GM12873 (cell line): ENCODE measurements at regions not wholly inside any gene's neighbourhood (a gene's known extent, or its start where the extent isn't known, plus 50 kb on each side); places are given as distances from the start of the nearest gene placed in this dataset.

Experiments used
- TF ChIP-seq, protein P1 (sequence below): IDR thresholded peaks from 2 replicates; pipeline ENCODE4 v1.5.1; 2012; ENCODE audit warnings: low read depth, mild to moderate bottlenecking, moderate library complexity, low read length, control low read depth; ENCODE audit not compliant: insufficient read depth; ENCODE audit errors: missing control alignments

DNA sequence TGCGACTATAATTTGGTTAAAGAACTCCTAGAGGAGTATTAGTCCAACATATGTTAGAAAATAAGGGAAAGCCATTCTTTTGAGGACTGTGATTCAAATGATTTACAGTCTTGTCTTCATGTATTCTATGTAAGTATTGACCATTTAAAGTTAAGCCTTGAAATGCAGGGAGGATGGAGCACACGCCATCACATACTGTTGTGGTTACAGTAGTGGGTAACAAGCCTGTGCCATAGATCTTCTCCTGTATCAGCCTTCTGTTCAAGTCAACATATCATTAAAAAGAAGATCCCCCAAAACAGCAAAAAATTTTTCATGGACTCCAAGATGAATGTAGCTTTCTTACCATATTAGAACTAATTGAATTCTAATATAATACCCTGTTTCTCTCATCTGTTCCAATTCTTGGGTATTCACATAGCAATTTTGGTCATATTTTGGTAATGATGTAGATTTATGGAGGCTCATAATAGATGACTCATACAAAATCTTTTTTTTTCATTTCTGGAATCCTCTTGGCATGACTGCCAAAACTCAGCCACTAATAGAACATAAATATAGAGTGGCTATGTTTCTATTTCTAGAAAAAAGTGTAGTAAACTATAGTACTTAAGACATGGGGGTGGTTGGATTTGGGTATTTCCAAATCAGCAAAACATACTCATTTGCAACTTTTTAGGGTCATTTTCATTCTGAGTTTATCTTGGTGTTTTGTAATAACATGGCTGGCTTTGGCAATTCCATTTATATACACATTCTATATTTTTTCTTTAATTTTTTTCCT lies 413.5 kb downstream of the BCKDHB start:
- TF ChIP-seq, protein P1, sequence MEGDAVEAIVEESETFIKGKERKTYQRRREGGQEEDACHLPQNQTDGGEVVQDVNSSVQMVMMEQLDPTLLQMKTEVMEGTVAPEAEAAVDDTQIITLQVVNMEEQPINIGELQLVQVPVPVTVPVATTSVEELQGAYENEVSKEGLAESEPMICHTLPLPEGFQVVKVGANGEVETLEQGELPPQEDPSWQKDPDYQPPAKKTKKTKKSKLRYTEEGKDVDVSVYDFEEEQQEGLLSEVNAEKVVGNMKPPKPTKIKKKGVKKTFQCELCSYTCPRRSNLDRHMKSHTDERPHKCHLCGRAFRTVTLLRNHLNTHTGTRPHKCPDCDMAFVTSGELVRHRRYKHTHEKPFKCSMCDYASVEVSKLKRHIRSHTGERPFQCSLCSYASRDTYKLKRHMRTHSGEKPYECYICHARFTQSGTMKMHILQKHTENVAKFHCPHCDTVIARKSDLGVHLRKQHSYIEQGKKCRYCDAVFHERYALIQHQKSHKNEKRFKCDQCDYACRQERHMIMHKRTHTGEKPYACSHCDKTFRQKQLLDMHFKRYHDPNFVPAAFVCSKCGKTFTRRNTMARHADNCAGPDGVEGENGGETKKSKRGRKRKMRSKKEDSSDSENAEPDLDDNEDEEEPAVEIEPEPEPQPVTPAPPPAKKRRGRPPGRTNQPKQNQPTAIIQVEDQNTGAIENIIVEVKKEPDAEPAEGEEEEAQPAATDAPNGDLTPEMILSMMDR = no peak

DNA sequence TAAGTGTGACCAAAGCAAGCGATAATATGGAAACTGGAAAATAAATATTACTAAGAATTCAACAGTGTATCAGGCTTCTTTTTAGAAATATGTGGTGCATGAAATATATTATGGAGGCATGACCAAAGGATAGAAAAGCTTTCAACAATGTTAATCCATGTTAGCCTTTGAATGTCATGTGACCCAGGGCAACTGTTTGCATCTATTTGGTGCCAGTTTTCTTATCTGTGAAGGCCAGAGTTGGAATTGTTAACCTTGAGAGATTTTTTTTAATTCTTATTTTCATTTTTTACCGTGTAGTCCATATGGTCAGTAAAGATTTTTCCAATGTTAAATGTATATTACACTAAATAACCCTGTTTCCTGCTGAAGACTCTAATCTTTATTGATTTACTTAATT lies 411.1 kb downstream of the BCKDHB start:
- TF ChIP-seq, protein P1 = no peak

DNA sequence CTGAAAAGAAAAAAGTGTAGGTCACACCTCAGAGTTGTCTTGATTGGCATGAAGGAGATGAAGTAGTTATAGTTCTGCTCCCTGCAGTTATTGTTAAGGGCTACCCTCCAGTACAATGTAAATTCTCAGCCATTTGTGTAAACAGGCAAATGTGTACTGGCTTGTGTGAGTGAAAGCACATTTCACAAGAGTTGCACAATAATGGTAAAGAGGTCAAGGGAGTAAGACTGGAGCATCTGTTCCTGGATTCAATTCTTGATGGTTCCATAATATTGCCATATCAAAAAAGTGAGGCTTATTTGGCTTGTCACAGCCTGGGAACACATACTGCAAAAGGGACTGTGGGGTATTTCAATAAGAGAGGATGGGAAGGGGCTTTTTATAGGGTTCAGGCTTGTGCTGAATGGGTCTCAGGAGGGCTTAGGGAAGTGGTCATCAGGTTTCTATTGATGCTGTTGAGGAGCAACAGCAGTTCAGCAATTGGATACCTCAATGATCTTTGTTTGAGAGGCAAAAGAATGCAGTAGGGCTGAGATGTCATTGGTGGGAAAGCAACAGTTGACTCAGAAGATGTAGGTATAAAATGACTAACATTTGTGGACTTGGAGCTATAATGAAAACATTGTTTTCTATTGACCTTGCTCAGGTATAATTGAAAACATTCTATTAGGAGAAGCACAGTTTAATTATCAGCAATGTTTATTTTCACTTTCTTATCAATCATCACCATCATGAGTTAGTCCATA lies 402.6 kb downstream of the BCKDHB start:
- TF ChIP-seq, protein P1 = no peak

DNA sequence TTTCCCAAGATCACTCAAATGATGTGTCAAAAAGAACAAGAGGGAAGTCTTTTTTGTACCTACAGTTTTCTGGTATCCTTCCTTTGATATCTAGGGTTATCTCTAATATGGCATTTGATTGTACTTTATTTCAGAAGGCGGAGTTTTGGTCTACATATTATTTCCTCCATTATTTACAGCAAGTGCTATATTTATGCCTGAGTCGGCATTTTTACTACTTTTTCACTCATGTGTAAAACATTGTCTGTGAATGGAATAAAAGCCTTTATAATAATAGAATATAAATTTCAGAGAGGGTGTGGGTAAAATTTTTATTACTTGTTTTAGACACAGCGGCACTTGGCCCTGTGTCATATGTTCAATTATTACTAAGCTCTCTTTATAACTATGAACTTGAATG lies 398.4 kb downstream of the BCKDHB start:
- TF ChIP-seq, protein P1 = no peak

DNA sequence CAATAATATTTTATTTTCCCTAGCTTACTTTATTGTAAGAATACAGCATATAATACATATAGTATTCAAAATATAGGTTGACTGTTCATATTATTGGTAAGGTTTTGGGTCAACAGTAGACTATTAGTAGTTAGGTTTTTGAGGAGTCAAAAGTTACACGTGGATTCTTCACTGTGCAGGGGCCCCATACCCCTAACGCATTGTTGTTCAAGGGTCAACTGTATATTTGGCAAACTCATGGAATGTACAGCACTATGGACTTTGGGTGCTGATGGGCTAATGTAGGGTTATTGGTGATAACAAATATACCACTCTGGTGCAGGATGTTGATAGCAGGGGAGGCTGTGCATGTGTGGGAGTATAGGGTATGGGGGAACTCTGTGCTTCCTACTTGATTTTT lies 397.2 kb downstream of the BCKDHB start:
- TF ChIP-seq, protein P1 = no peak

DNA sequence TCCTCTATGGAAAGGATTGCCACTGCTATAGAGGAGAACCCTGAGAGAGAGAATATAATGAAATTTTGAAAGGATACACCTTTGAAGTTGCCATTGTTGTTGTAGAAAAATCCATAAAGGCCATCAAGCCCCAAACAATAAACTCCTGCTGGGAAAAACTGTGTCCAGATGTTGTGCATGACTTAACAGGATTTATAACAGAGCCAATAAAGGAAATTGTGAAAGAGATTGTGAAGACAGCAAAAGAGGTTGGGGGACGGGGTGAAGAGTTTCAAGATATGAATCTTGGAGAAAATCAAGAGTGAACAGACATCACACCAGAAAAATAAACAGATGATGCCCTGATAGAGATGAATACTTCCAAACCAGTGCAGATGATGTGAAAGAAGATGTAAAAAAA lies 396.4 kb downstream of the BCKDHB start:
- TF ChIP-seq, protein P1 = no peak

DNA sequence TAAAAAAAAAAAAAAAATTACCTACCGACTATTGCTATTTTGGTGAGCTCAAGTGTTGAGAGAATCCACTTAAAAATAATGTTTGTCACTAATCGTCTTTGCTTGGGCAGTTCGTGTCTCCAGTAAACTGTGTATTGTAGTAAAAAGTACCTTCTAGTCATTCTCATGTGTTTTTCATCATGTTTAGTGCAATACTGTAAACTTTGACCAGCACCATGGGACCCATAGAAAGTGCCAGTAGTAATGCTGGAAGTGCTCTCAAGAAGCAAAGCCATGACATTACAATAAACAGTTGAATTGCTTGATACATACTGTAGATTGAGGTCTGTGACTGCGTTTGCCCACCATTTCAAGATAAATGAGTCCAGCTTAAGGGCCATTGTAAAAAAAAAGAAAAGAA lies 395.2 kb downstream of the BCKDHB start:
- TF ChIP-seq, protein P1 = no peak
